Kidney (tissue), 13 donors: ENCODE measurements at regions not wholly inside any gene's neighbourhood (a gene's known extent, or its start where the extent isn't known, plus 50 kb on each side); places are given as distances from the start of the nearest gene placed in this dataset.

Source experiments
- DNase-seq, 5 donors: peaks; one replicate each; pipeline ENCODE4 v3.0.0-alpha.2; 2013 to 2020
- FAIRE-seq: peaks from 2 replicates; lab custom pipeline; 2012; peaks lifted over from hg19 to GRCh38; lab: Jason Lieb, UNC
- H3K27ac ChIP-seq, 2 donors: one replicate each; pipeline ENCODE4 v1.7.0; 2013; ENCODE audit warnings: low read depth in 2 of 2, low read length in 2 of 2, inconsistent platforms in 1 of 2
- H3K27me3 ChIP-seq: one replicate; pipeline ENCODE4 v1.7.1; 2013; ENCODE audit warnings: low read length, inconsistent platforms; ENCODE audit not compliant: control insufficient read depth, insufficient read depth
- H3K36me3 ChIP-seq, 3 donors: one replicate each; pipeline versions ENCODE4 v1.7.0 to v1.7.1; 2013; ENCODE audit warnings: low read length in 3 of 3, control low read depth in 1 of 3, inconsistent platforms in 1 of 3; ENCODE audit not compliant: insufficient read depth in 3 of 3, control insufficient read depth in 2 of 3
- H3K4me1 ChIP-seq, 3 donors: one replicate each; pipeline versions ENCODE4 v1.7.0 to v1.7.1; 2013; ENCODE audit warnings: low read length in 3 of 3, inconsistent platforms in 1 of 3, low read depth in 1 of 3; ENCODE audit not compliant: control insufficient read depth in 2 of 3, insufficient read depth in 2 of 3
- H3K4me3 ChIP-seq, 3 donors: one replicate each; pipeline versions ENCODE4 v1.7.0 to v1.8.1; 2013; ENCODE audit warnings: low read length in 3 of 3, control low read depth in 1 of 3, inconsistent platforms in 1 of 3
- H3K9ac ChIP-seq, 3 donors: one replicate each; pipeline versions ENCODE4 v1.7.0 to v1.7.1; 2013; ENCODE audit warnings: low read length in 3 of 3, control low read depth in 1 of 3, inconsistent platforms in 1 of 3
- H3K9me3 ChIP-seq, 3 donors: one replicate each; pipeline versions ENCODE4 v1.7.0 to v1.7.1; 2013; ENCODE audit warnings: low read length in 3 of 3, control low read depth in 1 of 3, inconsistent platforms in 1 of 3; ENCODE audit not compliant: control insufficient read depth in 2 of 3, insufficient read depth in 1 of 3
- intact Hi-C: fragments of 100-400 bp; cut with DNase I; formaldehyde crosslinking; loops from one replicate; pipeline ENCODE4 v1.11.1; 2022
- TF ChIP-seq, protein P1 (sequence below): IDR thresholded peaks from 3 replicates; pipeline ENCODE4 v1.5.1; 2012; ENCODE audit warnings: mild to moderate bottlenecking, moderate library complexity, borderline replicate concordance; ENCODE audit not compliant: insufficient read depth; ENCODE audit errors: extremely low read depth
- donor health status: control.
- donor health status: control.
- donor health status: control.
- donor health status: control.
- donor health status: control.
- donor health status: DM: yes; HTN: yes; CAD: no.
- donor health status: Normal renal cell carcinoma (clear cell type).

DNA sequence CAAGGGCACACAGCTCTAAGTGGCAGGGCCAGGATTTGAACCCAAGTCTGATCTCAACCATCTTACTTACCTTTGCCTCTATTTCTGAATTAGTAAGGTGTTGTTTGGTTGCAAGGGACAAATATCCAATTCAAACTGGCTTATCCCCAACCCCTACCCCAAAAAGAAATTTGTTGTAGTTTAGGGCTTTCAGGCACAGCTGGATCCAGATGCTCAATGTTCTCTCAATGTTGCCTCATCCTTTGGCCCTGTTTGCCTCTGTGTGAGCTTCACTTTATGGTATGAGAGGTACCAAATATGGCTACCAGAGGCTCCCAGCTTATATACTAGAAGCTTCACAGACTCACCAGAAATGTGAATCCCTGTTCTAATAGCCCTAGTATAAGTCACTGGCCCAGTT, 499.9 kb downstream of the SHQ1 start:
- TF ChIP-seq, protein P1, sequence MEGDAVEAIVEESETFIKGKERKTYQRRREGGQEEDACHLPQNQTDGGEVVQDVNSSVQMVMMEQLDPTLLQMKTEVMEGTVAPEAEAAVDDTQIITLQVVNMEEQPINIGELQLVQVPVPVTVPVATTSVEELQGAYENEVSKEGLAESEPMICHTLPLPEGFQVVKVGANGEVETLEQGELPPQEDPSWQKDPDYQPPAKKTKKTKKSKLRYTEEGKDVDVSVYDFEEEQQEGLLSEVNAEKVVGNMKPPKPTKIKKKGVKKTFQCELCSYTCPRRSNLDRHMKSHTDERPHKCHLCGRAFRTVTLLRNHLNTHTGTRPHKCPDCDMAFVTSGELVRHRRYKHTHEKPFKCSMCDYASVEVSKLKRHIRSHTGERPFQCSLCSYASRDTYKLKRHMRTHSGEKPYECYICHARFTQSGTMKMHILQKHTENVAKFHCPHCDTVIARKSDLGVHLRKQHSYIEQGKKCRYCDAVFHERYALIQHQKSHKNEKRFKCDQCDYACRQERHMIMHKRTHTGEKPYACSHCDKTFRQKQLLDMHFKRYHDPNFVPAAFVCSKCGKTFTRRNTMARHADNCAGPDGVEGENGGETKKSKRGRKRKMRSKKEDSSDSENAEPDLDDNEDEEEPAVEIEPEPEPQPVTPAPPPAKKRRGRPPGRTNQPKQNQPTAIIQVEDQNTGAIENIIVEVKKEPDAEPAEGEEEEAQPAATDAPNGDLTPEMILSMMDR, result no peak
- Histone ChIP-seq H3K27ac (no peak overlapping the region), H3K36me3 (no peaks in the 10 kb centered on the region), H3K9ac (no peak overlapping the region), H3K4me3 (no peak overlapping the region), H3K9me3 (no peaks in the 10 kb centered on the region), H3K4me1 (peaks cover 0 to 2% (median 0%) of the 10 kb centered on the region in 3 donors), H3K27me3 (no peaks in the 10 kb centered on the region)
- no peak for FAIRE-seq
- intact Hi-C loops, result no loop called here
- no peak for DNase-seq

DNA sequence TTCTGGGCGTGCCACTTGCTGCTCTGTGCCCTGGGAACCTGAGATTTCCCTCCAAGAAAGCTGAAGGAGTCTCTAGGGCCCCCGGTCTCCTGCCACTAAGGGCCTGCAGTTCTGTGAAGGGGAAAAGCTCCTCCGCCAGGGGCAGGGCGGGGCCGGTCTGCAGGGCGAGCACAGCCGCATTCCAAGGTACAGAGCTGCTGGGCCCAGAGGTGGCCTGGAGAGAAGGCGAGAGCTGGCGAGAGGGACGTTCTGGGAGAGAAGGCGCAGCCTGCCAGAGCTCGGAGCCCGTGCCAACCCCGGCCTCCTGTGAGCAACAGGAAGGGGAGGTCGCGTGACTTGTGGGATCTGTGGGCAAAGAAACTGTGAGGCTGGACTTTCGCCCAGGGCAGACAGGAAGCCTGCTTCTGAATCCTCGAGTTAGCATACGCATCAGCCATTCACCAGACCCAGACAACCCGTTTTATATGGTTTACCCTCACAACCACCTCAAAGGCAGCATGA, 500.4 kb downstream of the SHQ1 start:
- peaks cover 0 to 2% (median 0%) of the 10 kb centered on the region in 3 donors for H3K4me1 ChIP-seq
- no peaks in the 10 kb centered on the region for H3K9me3 ChIP-seq
- no peak overlapping the region for H3K4me3 ChIP-seq
- H3K27me3 ChIP-seq, result no peaks in the 10 kb centered on the region
- intact Hi-C loops, result no loop called here
- DNase-seq, result peak in 4 of 5 donors; percentile 42 to 94 (median 54)
- H3K9ac ChIP-seq, result no peak overlapping the region
- no peak overlapping the region for H3K27ac ChIP-seq
- TF ChIP-seq, protein P1, result no peak
- FAIRE-seq, result no peak
- no peaks in the 10 kb centered on the region for H3K36me3 ChIP-seq

DNA sequence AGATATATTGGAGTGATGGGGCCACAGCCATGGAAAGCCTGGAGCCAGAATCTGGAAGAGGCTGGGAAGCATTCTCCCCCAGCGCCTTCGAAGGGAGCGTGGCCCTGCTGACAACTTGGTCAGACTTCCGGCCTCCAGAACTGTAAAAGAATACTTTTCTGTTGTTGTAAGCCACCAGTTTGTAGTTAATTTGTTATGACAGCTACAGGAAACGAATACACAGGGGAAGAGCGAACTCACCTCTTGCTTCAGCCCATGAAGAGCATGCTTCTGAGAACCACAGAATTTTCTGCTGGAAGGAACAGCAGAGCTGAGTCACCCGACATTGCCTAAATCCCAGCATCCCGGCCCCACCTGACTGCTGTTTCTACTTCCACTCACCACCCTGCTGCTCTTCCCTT, 501.7 kb downstream of the SHQ1 start:
- peak in 3 of 5 donors; percentile 29 to 76 (median 42) for DNase-seq
- intact Hi-C loops, result no loop called here
- Histone ChIP-seq H3K9ac (no peak overlapping the region), H3K27ac (no peak overlapping the region), H3K4me3 (no peak overlapping the region), H3K36me3 (no peaks in the 10 kb centered on the region), H3K27me3 (no peaks in the 10 kb centered on the region), H3K9me3 (no peaks in the 10 kb centered on the region), H3K4me1 (peaks cover 0 to 2% (median 0%) of the 10 kb centered on the region in 3 donors)
- TF ChIP-seq, protein P1, result no peak
- no peak for FAIRE-seq

DNA sequence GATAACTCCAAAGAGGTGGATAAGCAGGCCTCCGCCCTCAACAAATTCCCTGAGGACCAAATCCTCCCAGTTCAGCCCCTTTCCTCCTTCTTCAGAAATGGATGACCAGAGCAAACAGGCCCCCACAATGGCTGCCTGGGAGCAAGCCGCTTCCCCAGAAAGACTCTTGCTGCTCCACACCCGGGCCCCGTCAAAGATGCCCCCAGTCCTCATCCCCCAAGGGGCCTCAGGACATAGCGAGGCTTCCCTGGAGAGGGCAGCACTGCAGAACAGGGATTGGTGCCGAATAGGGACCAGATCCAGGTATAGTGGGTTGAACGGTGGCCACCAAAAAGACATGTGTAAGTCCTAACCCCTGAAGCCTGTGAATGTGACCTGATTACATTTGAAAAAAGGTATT, 502.3 kb downstream of the SHQ1 start:
- Histone ChIP-seq H3K27ac (no peak overlapping the region), H3K36me3 (no peaks in the 10 kb centered on the region), H3K9ac (no peak overlapping the region), H3K4me3 (no peak overlapping the region), H3K4me1 (peaks cover 0 to 2% (median 0%) of the 10 kb centered on the region in 3 donors), H3K27me3 (no peaks in the 10 kb centered on the region), H3K9me3 (no peaks in the 10 kb centered on the region)
- DNase-seq (no peak), FAIRE-seq (no peak)
- intact Hi-C loops, result no loop called here
- TF ChIP-seq, protein P1, result no peak
